WI38 (cell line): ENCODE measurements at regions not wholly inside any gene's neighbourhood (a gene's known extent, or its start where the extent isn't known, plus 50 kb on each side); places are given as distances from the start of the nearest gene placed in this dataset.

ENCODE experiments used
- H3K4me3 ChIP-seq: 2 replicates; pipeline ENCODE4 v1.5.1; 2011; ENCODE audit warnings: low read depth, mild to moderate bottlenecking, control low read depth, low read length
- TF ChIP-seq, protein P1 (sequence below): IDR thresholded peaks from 2 replicates; pipeline ENCODE4 v1.5.1; 2012; ENCODE audit warnings: low read depth, mild to moderate bottlenecking, control low read depth, low read length

DNA sequence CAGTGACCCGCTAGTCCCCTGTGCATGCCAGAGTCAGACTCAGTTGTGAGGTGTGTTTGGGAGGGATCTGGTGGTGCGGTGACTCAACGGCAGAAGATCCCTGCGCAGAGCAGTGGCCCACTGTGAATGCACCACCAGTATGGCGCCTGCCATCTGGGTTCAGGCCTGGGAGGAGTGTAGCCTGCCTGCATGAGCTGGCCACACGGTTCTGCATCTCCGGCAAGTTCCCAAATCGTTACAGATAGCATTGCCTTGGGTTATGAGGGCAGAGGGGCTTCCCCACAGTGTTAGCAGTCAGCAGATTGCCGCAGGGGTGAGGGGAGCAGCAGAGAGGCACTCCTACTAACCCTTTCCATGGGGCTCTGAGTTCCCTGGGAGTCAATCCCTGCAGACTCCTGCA is 629.6 kb downstream of the TLL1 start:
- no peak overlapping the region for H3K4me3 ChIP-seq
- TF ChIP-seq, protein P1, sequence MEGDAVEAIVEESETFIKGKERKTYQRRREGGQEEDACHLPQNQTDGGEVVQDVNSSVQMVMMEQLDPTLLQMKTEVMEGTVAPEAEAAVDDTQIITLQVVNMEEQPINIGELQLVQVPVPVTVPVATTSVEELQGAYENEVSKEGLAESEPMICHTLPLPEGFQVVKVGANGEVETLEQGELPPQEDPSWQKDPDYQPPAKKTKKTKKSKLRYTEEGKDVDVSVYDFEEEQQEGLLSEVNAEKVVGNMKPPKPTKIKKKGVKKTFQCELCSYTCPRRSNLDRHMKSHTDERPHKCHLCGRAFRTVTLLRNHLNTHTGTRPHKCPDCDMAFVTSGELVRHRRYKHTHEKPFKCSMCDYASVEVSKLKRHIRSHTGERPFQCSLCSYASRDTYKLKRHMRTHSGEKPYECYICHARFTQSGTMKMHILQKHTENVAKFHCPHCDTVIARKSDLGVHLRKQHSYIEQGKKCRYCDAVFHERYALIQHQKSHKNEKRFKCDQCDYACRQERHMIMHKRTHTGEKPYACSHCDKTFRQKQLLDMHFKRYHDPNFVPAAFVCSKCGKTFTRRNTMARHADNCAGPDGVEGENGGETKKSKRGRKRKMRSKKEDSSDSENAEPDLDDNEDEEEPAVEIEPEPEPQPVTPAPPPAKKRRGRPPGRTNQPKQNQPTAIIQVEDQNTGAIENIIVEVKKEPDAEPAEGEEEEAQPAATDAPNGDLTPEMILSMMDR = no peak

DNA sequence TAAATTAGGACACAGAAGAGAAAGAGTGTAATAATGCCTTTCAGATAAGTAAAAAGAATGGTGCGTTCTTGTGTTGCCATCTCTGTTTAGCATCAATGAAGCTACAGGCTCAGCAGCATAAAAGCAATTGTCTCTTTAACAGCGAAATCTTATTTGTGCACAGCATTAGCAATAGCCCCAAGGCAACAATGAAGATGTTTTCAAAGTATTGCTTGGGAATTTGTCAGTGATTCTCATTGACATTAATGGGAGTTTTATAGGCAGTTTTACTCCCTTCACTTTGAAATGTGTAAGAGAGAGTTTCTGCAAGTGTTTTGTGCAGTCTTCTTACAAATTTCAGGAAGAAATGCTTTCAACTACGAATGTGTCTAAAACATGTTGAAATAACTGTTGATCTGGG is 633.0 kb downstream of the TLL1 start:
- TF ChIP-seq, protein P1 = no peak
- no peak overlapping the region for H3K4me3 ChIP-seq

DNA sequence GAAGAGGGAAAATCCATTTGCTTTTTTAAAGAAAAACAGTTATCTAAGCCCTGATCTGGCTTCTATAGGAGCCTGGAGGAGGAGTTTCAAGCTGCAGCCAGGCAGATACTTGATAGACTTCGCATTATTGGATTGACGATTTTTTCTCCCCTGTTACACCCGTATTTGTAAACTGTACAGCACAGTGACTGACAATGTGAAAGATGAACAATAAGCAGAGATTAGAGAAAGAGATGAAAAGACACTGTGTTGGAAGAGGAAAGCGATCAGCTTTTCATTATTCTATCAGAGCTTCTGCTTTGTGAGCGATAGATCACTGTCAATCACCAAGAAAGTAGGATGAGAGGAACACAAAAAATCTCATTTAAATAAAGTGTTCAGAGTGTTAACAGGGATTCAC is 639.2 kb downstream of the TLL1 start:
- no peak overlapping the region for H3K4me3 ChIP-seq
- TF ChIP-seq, protein P1 = no peak

DNA sequence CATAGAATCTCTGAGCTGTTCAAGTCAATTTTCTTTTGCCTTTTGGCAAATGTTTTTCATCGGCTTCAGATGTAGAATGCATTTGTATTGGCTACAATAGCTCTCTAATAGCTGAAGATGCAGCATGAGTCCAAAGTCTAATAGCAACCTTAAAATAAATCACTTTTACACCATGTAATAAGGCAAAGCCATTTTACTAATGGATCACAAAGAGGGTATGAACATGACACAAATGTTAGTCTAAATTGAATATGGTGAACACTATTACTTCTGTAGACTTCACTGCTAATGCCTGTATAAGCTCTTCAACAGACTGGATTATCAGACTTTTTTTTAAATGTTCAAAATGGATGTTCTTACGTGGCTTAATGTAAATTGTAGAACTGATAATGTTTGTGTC is 645.3 kb downstream of the TLL1 start:
- no peak overlapping the region for H3K4me3 ChIP-seq
- TF ChIP-seq, protein P1 = no peak

DNA sequence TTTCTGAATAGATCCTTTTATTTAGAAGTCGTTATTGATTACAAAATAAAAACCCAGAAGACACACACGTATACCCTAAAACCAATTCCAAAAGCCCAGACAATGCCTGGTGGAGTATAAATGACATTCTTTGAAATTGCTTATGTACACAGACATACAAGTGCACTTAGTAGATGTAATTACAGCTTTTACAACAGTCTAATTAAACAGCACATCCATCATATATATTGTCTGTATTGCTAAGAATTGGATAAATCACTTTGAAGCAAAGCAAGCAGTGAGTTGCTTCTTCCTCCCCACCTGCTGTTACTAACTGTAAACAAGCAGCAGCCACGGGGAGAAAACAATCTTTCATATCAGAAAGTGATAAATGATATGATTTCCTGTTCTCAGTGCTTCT is 645.7 kb downstream of the TLL1 start:
- no peak overlapping the region for H3K4me3 ChIP-seq
- TF ChIP-seq, protein P1 = no peak

DNA sequence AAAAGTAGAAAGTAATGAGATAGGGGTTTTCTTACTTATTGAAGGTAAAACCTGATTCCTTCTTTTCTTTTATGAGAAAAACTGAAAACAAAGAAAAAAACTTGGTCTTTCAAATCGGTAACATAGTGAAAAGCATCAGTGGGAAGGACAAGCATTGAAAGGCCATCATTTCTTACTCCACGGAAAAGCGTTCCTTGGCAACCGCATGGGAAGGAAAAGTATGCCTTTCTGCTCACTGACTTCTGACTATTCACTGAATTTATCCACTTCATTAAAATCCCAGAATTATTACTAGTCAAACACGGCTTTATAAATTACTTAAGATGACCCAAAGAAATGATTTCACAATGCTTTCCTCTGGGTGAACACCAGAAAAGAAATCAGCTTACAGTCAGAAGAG is 646.7 kb downstream of the TLL1 start:
- H3K4me3 ChIP-seq = no peak overlapping the region
- TF ChIP-seq, protein P1 = no peak

DNA sequence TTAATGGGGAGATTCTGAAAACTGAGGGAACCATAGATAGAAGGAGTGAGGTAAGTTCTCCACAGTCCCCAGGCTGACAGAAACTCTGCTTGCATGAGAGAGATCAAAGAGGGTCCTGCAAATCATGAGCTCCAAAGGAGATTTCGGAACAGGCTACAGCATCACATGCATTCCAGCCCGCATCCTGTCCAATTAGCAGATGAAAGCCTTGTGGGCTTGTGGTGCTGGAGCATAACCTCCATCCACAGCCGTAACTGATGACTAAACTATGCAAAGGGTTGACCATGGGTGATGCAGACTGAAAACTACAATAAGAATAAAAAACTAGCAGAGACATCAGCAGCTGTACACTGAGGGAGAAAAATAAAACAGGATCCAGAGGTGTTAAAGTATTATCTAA is 654.5 kb downstream of the TLL1 start:
- TF ChIP-seq, protein P1 = no peak
- no peak overlapping the region for H3K4me3 ChIP-seq

DNA sequence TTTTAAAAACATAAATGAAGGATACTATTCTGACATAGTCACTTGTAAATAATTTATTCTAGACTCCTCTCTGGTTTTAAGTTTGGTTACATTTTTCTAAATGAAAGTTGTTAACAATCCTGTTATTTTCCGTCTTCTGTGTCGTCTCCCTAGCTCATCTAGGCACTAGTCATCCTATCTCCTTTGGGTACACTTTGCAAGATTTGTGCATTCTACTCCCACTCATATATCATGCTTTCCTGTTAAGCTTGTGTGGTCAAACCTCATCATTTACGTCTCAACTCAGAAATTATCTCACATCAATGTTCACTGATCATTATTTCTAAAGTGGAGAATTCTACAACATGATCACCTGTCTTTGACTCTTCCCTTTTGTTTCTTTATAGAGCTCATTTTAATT is 658.7 kb downstream of the TLL1 start:
- TF ChIP-seq, protein P1 = no peak
- H3K4me3 ChIP-seq = no peak overlapping the region
